PC-9 (cell line): ENCODE measurements at regions not wholly inside any gene's neighbourhood (a gene's known extent, or its start where the extent isn't known, plus 50 kb on each side); places are given as distances from the start of the nearest gene placed in this dataset.

Experiments used
- BruUV-seq: library from RNA; stranded (reverse); fragments of 400-500 nt; replicated peaks from 2 replicates; lab custom pipeline; 2021; lab: Mats Ljungman, UMichigan
- CTCF ChIA-PET: fragments of 300-600 bp; sonication (Branson Sonifier 250); formaldehyde crosslinking; loops from one replicate; lab custom pipeline; 2022; ENCODE audit warnings: antibody characterized with exemption; lab: Charles Lee
- POLR2A ChIA-PET: fragments of 300-600 bp; sonication (Branson Sonifier 250); formaldehyde crosslinking; loops from one replicate; lab custom pipeline; 2022; ENCODE audit warnings: antibody characterized with exemption; ENCODE audit not compliant: unreplicated experiment; lab: Charles Lee
- DNase-seq, 2 experiments: peaks; one replicate each; pipeline versions ENCODE4 v3.0.0 to v3.0.0-alpha.2; 2015 to 2022; ENCODE audit warnings: mixed read lengths in 1 of 2
- H2AFZ ChIP-seq: fragments of 200-600 bp; sonication (generic); 2 replicates; pipeline ENCODE4 v1.8.1; 2017; ENCODE audit warnings: antibody characterized with exemption
- H3F3A ChIP-seq: fragments of 200-600 bp; sonication (generic); 2 replicates; pipeline ENCODE4 v1.8.1; 2017; ENCODE audit warnings: antibody characterized with exemption, mild to moderate bottlenecking, low read depth; ENCODE audit not compliant: insufficient read depth
- H3K27ac ChIP-seq: fragments of 200-600 bp; sonication (generic); 2 replicates; pipeline ENCODE4 v1.6.1; 2016; ENCODE audit warnings: mixed run types
- H3K27me3 ChIP-seq: fragments of 200-600 bp; sonication (generic); 2 replicates; pipeline ENCODE4 v1.6.1; 2016; ENCODE audit warnings: low read depth, mixed run types; ENCODE audit not compliant: insufficient read depth
- H3K36me3 ChIP-seq: fragments of 200-600 bp; sonication (generic); 2 replicates; pipeline ENCODE4 v1.6.1; 2016; ENCODE audit warnings: low read depth, mixed run types
- H3K4me1 ChIP-seq: fragments of 200-600 bp; sonication (generic); replicated peaks from 2 replicates; pipeline ENCODE4 v1.6.1; 2016; ENCODE audit warnings: mixed run types; ENCODE audit not compliant: insufficient read depth
- H3K4me2 ChIP-seq: fragments of 200-600 bp; sonication (generic); 2 replicates; pipeline ENCODE4 v1.6.1; 2017; ENCODE audit warnings: mixed run types
- H3K4me3 ChIP-seq: fragments of 200-600 bp; sonication (generic); 2 replicates; pipeline ENCODE4 v1.6.1; 2016; ENCODE audit warnings: mixed run types
- H3K79me2 ChIP-seq: fragments of 200-600 bp; sonication (generic); 2 replicates; pipeline ENCODE4 v1.6.1; 2017; ENCODE audit warnings: low read depth, mixed run types
- H3K9me2 ChIP-seq: fragments of 200-600 bp; sonication (generic); 2 replicates; pipeline ENCODE4 v1.8.1; 2017; ENCODE audit warnings: mild to moderate bottlenecking; ENCODE audit not compliant: insufficient read depth
- H3K9me3 ChIP-seq: fragments of 200-600 bp; sonication (generic); 2 replicates; pipeline ENCODE4 v1.8.1; 2016; ENCODE audit warnings: low read depth; ENCODE audit not compliant: insufficient read depth
- H4K20me1 ChIP-seq: fragments of 200-600 bp; sonication (generic); 2 replicates; pipeline ENCODE4 v1.8.1; 2017; ENCODE audit not compliant: insufficient read depth
- EZH2 ChIP-seq: fragments of 200-600 bp; sonication (generic); IDR thresholded peaks from 2 replicates; pipeline ENCODE4 v1.8.0; 2017; ENCODE audit warnings: antibody characterized with exemption, low read depth
- intact Hi-C: fragments of 100-400 bp; cut with micrococcal nuclease; formaldehyde crosslinking; loops from one replicate; pipeline ENCODE4 v1.10.0; 2022; ENCODE audit not compliant: unreplicated experiment
- TF ChIP-seq, protein P1 (sequence below): fragments of 200-600 bp; sonication (generic); conservative IDR thresholded peaks from 2 replicates; pipeline ENCODE4 v1.6.1; 2017; ENCODE audit warnings: mixed run types, antibody characterized with exemption, mild to moderate bottlenecking, moderate library complexity

- Histone ChIP-seq H3K36me3 (no peaks in the 10 kb centered on the region), H3K9me3 (no peaks in the 10 kb centered on the region), H3K27ac (peak overlapping the region; percentile 94), H3K27me3 (no peaks in the 10 kb centered on the region), H3K4me1 (peaks cover 59% of the 10 kb centered on the region), H3K4me2 (no peak overlapping the region), H3K4me3 (no peak overlapping the region), H4K20me1 (no peaks in the 10 kb centered on the region), H2AFZ (no peak overlapping the region), H3K79me2 (no peaks in the 10 kb centered on the region), H3F3A (peaks cover 41% of the 10 kb centered on the region), H3K9me2 (no peaks in the 10 kb centered on the region)
- intact Hi-C loops = no loop called here
- ChIA-PET POLR2A (interaction anchor here (0.6 kb wide), 1 partner anchor 21 kb away, joined by 4 read pairs; no protein-coding TSS in a partner anchor), CTCF (no interaction called here)
- no peak for TF ChIP-seq EZH2
- TF ChIP-seq, protein P1, sequence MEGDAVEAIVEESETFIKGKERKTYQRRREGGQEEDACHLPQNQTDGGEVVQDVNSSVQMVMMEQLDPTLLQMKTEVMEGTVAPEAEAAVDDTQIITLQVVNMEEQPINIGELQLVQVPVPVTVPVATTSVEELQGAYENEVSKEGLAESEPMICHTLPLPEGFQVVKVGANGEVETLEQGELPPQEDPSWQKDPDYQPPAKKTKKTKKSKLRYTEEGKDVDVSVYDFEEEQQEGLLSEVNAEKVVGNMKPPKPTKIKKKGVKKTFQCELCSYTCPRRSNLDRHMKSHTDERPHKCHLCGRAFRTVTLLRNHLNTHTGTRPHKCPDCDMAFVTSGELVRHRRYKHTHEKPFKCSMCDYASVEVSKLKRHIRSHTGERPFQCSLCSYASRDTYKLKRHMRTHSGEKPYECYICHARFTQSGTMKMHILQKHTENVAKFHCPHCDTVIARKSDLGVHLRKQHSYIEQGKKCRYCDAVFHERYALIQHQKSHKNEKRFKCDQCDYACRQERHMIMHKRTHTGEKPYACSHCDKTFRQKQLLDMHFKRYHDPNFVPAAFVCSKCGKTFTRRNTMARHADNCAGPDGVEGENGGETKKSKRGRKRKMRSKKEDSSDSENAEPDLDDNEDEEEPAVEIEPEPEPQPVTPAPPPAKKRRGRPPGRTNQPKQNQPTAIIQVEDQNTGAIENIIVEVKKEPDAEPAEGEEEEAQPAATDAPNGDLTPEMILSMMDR = no peak
- DNase-seq = no peak
- no TSS peak for BruUV-seq
Observed at GRCh38 chr1:58934706-58935105, 150.9 kb upstream of the JUN start.

DNA sequence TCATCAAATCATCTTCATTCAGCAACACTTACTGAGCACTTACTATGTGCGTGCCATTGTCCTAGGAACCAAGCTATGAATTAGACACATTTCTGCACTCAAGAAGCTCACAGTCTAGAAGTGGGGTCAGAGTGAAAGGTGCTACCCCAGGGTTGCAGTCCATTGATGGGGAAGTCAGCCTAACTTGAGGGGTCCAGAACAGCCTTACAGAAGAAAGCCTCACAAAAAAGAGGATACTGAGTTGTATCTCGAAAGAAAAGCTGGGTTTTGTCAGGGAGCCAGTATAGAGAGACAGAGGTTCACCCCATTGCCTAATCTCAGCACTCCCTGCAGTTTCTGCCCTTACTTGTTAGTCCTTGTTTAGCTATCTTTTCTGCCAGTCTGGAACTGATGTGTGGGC is 153.1 kb upstream of the JUN start:
- TF ChIP-seq, protein P1 = no peak
- no peak for TF ChIP-seq EZH2
- no TSS peak for BruUV-seq
- H3K36me3 ChIP-seq = no peaks in the 10 kb centered on the region
- peaks cover 36% of the 10 kb centered on the region for H3K4me1 ChIP-seq
- POLR2A ChIA-PET = no interaction called here
- no peak overlapping the region for H3K4me2 ChIP-seq
- no peaks in the 10 kb centered on the region for H3K9me2 ChIP-seq
- no peak for DNase-seq
- no peaks in the 10 kb centered on the region for H3K79me2 ChIP-seq
- CTCF ChIA-PET = no interaction called here
- no peak overlapping the region for H2AFZ ChIP-seq
- H3K9me3 ChIP-seq = no peaks in the 10 kb centered on the region
- H3K27me3 ChIP-seq = no peaks in the 10 kb centered on the region
- H3K4me3 ChIP-seq = no peak overlapping the region
- intact Hi-C loops = no loop called here
- H3F3A ChIP-seq = peaks cover 29% of the 10 kb centered on the region
- H4K20me1 ChIP-seq = no peaks in the 10 kb centered on the region
- no peak overlapping the region for H3K27ac ChIP-seq

DNA sequence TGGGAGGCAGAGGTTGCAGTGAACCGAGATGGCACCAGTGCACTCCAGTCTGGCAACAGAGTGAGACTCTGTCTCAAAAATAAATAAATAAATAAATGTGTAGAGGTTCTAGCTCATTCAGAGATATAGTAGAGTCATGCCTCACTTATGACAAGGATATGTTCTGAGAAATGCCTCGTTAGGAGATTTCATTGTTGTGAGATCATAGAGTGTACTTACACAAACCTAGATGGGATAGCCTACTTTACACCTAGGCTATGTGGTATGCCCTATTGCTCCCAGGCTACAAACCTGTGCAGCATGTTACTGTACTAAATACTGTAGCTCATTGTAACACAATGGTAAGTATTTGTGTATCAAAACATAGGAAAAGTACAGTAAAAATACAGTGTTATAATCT is 155.3 kb upstream of the JUN start:
- Histone ChIP-seq H3K4me3 (no peak overlapping the region), H3K79me2 (no peaks in the 10 kb centered on the region), H3K36me3 (no peaks in the 10 kb centered on the region), H3K9me2 (no peaks in the 10 kb centered on the region), H2AFZ (no peak overlapping the region), H3K27me3 (no peaks in the 10 kb centered on the region), H3K9me3 (no peaks in the 10 kb centered on the region), H3F3A (peaks cover 10% of the 10 kb centered on the region), H3K4me2 (no peak overlapping the region), H3K27ac (no peak overlapping the region), H4K20me1 (no peaks in the 10 kb centered on the region), H3K4me1 (peaks cover 18% of the 10 kb centered on the region)
- no peak for DNase-seq
- CTCF ChIA-PET = no interaction called here
- BruUV-seq = no TSS peak
- no peak for TF ChIP-seq EZH2
- TF ChIP-seq, protein P1 = no peak
- intact Hi-C loops = no loop called here
- POLR2A ChIA-PET = no interaction called here
